SJCRH30 (cell line): ENCODE measurements at regions not wholly inside any gene's neighbourhood (a gene's known extent, or its start where the extent isn't known, plus 50 kb on each side); places are given as distances from the start of the nearest gene placed in this dataset.

Source experiments
- DNase-seq, 2 experiments: peaks; one replicate each; pipeline ENCODE4 v3.0.0-alpha.2; 2015 to 2020
- H3K27ac ChIP-seq: fragments of 250-450 bp; sonication (Bioruptor Pico); 2 replicates; pipeline ENCODE4 v1.5.1; 2020; ENCODE audit warnings: mild to moderate bottlenecking, moderate library complexity
- H3K27me3 ChIP-seq: fragments of 250-450 bp; sonication (Bioruptor Pico); 2 replicates; pipeline ENCODE4 v1.5.1; 2020; ENCODE audit warnings: mild to moderate bottlenecking, moderate library complexity
- H3K36me3 ChIP-seq: fragments of 250-450 bp; sonication (Bioruptor Pico); 2 replicates; pipeline ENCODE4 v1.5.1; 2020; ENCODE audit warnings: mild to moderate bottlenecking, moderate library complexity
- H3K4me1 ChIP-seq: fragments of 250-450 bp; sonication (Bioruptor Pico); 2 replicates; pipeline ENCODE4 v1.5.1; 2020; ENCODE audit warnings: mild to moderate bottlenecking, moderate library complexity
- H3K4me3 ChIP-seq: fragments of 250-450 bp; sonication (Bioruptor Pico); 2 replicates; pipeline ENCODE4 v1.5.1; 2020; ENCODE audit warnings: mild to moderate bottlenecking, moderate library complexity
- H3K9me3 ChIP-seq: fragments of 250-450 bp; sonication (Bioruptor Pico); replicated peaks from 2 replicates; pipeline ENCODE4 v1.5.1; 2020; ENCODE audit warnings: mild to moderate bottlenecking, moderate library complexity

DNA sequence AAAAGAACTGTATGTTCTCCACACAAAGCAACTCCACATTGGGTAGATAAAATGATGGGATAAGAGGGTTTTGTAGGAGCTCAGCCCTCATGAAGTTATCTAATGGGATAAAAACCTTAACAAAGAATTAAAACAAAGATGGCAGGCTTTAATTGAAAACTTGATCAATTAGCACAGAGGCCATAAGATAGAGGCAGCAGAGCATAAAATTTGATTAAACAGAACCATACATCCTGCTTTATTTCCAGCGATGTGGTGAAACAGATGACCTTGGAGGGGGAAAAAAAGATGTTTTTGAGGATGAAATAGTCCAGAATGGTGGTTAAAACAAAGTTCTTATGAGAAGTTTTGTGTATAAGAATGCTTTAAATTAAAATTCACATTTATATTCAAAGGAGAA lies 130.9 kb upstream of the ALCAM start:
- H3K4me3 ChIP-seq, result no peak overlapping the region
- H3K9me3 ChIP-seq, result no peaks in the 10 kb centered on the region
- H3K36me3 ChIP-seq, result no peaks in the 10 kb centered on the region
- H3K4me1 ChIP-seq, result no peaks in the 10 kb centered on the region
- no peak for DNase-seq
- no peak overlapping the region for H3K27ac ChIP-seq
- H3K27me3 ChIP-seq, result no peaks in the 10 kb centered on the region

DNA sequence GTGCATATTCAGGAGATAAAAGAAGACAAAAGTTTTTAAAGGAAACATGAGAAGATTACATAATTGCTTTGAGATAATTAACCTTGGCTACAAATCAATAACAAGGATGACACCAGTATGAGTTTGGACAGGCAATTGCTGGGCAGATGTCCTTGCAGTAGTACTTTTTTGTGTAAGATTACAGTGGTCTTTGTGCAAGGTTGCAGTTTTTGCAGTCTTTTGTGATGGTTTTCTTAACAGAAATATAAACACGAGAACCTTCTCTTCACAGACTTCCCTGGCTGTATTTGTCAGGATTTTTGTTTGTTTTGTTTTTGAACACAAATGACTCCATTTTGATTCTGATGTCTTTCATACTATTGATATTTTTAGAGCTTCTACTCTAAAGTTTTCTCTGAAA lies 128.3 kb upstream of the ALCAM start:
- no peaks in the 10 kb centered on the region for H3K36me3 ChIP-seq
- H3K27me3 ChIP-seq, result no peaks in the 10 kb centered on the region
- no peaks in the 10 kb centered on the region for H3K9me3 ChIP-seq
- DNase-seq, result no peak
- no peak overlapping the region for H3K27ac ChIP-seq
- no peak overlapping the region for H3K4me3 ChIP-seq
- H3K4me1 ChIP-seq, result no peaks in the 10 kb centered on the region

DNA sequence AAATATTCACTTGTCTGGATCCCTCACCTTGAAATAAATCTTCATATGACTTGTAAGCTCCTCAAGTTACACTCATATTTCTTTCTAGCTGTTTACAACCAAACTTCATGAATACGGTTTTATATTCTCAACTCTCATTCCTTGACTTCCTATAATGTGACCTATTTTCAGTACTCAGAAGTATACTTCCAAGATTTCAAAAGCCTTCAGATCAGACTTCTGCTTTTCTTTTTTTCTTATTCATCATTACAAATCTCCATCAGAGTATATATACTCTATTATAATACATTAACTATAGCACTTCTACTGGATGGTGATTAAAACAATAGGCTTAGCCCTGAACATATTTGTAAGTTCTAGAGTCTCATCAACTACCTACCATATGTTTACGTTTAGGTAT lies 123.6 kb upstream of the ALCAM start:
- DNase-seq, result no peak
- H3K4me3 ChIP-seq, result no peak overlapping the region
- no peaks in the 10 kb centered on the region for H3K4me1 ChIP-seq
- no peaks in the 10 kb centered on the region for H3K36me3 ChIP-seq
- no peak overlapping the region for H3K27ac ChIP-seq
- H3K9me3 ChIP-seq, result no peaks in the 10 kb centered on the region
- H3K27me3 ChIP-seq, result no peaks in the 10 kb centered on the region

DNA sequence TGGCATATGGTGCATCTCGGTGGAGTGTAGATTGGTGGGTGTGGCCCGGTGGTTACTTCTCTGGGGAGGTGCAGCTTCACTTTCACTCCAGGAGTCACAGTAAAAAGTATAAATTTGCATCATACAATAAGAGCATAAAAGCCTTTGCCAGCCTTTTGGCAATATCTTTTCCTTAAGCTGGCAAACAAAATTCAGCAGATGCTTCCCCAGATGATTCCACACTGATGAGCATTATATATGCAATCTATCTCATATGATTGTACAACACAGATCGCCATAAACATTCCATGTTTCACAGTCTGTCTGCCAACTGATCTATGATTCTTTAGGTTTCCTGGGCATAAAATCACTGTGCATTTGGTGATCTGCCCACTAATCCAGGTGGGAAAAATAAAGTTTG lies 120.2 kb upstream of the ALCAM start:
- Histone ChIP-seq H3K9me3 (no peaks in the 10 kb centered on the region), H3K27me3 (no peaks in the 10 kb centered on the region), H3K36me3 (no peaks in the 10 kb centered on the region), H3K27ac (no peak overlapping the region), H3K4me3 (no peak overlapping the region), H3K4me1 (no peaks in the 10 kb centered on the region)
- DNase-seq, result no peak

DNA sequence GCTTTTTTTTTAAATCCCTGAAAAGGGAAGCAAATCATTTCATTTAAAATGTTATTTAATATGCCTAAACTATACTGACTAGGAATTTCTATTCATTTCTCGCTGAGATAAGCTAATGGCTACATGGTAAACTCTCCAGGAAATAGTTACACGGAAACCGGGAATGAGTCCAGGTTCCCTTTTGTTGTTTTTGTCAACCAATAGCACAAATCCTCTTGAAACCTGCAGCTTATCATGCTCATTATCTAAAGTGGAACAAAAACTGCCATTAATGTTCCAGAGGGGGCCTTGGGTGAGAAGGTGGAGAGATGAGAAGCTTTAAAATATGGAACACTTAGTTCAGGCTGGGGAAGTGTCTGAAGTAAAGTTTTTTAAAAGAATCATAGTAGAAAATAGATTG lies 113.5 kb upstream of the ALCAM start:
- Histone ChIP-seq H3K4me3 (no peak overlapping the region), H3K36me3 (no peaks in the 10 kb centered on the region), H3K27ac (no peak overlapping the region), H3K9me3 (no peaks in the 10 kb centered on the region), H3K4me1 (no peaks in the 10 kb centered on the region), H3K27me3 (no peaks in the 10 kb centered on the region)
- no peak for DNase-seq

DNA sequence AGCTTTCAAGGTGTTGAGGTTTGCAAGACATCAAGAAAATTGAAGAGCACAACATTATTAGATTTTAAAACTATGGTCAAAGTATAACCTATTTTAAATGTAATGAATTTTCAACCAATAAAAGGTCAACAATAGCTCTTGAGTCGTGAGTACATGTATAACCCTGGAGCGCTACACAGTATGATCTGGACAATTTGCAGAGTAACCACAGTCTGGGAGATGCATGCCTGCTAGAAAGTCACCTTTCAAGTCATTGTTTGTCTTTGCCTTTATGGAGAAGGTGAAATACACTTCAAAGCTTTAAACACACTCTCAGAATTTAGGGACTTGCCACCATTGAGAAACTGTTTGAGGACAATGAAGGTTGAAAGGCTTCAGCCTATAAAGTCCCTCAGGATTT lies 112.6 kb upstream of the ALCAM start:
- Histone ChIP-seq H3K36me3 (no peaks in the 10 kb centered on the region), H3K27me3 (no peaks in the 10 kb centered on the region), H3K4me3 (no peak overlapping the region), H3K4me1 (no peaks in the 10 kb centered on the region), H3K9me3 (no peaks in the 10 kb centered on the region), H3K27ac (no peak overlapping the region)
- no peak for DNase-seq

DNA sequence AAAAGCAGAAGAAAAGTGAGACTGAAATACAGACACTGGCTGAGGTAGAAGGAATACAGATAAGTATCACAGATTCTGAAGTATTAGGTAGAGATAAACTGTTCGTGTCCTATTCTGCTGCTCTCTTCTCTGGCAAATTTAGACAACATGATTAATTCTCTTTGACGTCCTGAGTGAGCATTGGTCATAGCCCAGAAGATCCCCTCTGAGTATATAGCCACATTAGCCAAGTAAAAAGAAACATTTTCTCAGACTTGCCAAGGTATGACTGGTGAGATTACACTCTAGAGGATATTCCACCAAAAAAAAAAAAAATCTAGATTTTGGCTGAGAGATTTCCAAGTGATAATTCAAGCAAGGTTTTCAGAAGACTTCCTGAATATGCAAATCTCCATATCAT lies 111.4 kb upstream of the ALCAM start:
- DNase-seq, result no peak
- Histone ChIP-seq H3K27ac (no peak overlapping the region), H3K4me1 (no peaks in the 10 kb centered on the region), H3K36me3 (no peaks in the 10 kb centered on the region), H3K27me3 (no peaks in the 10 kb centered on the region), H3K4me3 (no peak overlapping the region), H3K9me3 (no peaks in the 10 kb centered on the region)

DNA sequence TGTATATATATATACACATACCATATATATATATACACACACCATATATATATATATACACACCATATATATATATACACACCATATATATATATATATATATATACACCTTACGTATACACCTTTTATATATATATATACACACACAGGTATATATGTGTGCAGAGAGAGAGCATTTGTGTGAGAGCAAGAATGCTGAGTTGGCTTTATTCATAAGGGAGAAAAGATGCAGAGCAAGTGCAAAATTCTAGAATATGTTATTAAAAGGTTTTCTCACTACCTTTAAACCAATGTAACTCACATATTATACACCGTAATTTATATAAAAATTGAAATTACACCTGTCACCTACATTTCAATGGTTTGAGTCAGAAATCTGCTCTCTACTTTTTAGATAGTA lies 107.2 kb upstream of the ALCAM start:
- DNase-seq, result no peak

DNA sequence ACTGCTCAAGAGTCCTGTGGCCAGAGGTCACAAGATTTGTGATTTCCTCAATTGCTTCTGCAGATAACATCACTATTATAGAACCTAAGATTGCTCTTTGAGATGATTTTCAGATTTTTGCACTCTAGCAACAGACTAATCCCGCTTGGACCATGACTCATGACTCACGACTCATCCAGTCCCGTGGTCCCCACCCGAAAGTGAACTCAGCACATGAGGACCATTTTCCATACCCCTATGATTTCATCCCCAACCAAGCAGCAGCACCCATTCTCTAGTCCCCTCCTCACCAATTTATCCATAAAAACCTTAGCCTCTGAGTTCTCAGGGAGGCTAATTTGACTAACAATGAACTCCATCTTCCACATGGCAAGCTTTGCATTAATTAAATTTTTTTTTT lies 106.3 kb upstream of the ALCAM start:
- Histone ChIP-seq H3K27me3 (no peaks in the 10 kb centered on the region), H3K4me1 (no peaks in the 10 kb centered on the region), H3K4me3 (no peak overlapping the region), H3K27ac (no peak overlapping the region), H3K36me3 (no peaks in the 10 kb centered on the region), H3K9me3 (no peaks in the 10 kb centered on the region)
- DNase-seq, result no peak

More for the DNA sequence above, 107.2 kb upstream of the ALCAM start:
- Histone ChIP-seq H3K4me1 (no peaks in the 10 kb centered on the region), H3K27ac (no peak overlapping the region), H3K9me3 (no peaks in the 10 kb centered on the region), H3K4me3 (no peak overlapping the region), H3K36me3 (no peaks in the 10 kb centered on the region), H3K27me3 (no peaks in the 10 kb centered on the region)

DNA sequence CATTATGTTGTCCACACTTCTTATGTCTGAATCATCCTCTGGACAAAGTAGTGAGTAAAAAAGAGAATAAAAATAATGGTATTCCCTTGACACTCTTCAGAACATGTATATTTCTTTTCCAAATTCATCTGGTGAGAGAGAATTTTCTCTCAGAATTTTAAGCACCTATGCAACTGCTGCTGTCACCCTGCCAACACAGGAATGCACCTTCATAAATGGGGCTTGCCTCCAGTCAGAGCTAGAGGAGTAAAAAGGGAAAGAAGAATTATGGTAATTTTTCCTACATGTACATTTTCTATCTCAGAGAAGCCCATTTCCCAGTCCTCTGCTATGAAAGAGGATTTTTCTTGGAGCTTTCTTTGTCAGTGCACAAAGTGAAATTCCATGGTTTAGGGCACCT lies 92.2 kb upstream of the ALCAM start:
- Histone ChIP-seq H3K27me3 (no peaks in the 10 kb centered on the region), H3K4me1 (no peaks in the 10 kb centered on the region), H3K36me3 (no peaks in the 10 kb centered on the region), H3K4me3 (no peak overlapping the region), H3K9me3 (no peaks in the 10 kb centered on the region), H3K27ac (no peak overlapping the region)
- DNase-seq, result no peak

DNA sequence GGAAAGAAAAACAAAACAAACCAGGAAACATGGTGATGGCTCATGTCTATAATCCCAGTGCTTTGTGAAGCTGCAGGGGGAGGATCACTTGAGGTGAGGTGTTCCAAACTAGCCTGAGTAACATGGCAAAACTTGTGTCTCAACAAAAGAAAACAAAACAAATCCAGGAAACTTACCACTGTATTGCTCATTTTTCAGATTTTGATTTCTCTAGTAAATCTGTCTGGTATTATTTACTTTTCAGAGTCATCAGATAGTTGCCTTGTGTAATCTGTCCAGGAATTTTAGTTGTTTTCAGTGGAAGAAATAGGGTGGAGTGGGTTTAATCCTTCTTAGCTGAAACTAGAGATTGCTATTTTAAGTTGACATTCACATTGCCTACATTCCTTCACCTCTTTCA lies 91.8 kb upstream of the ALCAM start:
- Histone ChIP-seq H3K27ac (no peak overlapping the region), H3K4me3 (no peak overlapping the region), H3K27me3 (no peaks in the 10 kb centered on the region), H3K36me3 (no peaks in the 10 kb centered on the region), H3K9me3 (no peaks in the 10 kb centered on the region), H3K4me1 (no peaks in the 10 kb centered on the region)
- DNase-seq, result no peak

DNA sequence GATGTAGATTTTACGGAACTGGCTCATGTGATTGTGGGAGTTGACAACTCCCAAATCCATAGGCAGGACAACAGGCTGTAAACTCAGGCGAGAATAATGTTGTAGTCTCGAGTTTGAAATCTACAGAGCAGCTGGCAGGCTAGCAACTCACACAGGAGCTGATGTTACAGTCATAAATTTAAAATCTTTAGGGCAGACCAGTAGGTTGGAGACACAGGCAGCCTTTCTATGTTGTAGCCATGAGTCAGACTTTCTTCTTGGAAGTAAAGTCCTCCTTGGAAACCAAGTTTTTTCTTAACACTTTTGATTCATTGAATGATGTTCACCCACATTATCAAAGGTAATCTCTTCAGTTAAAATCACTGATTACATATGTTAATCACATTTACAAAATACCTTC lies 89.1 kb upstream of the ALCAM start:
- Histone ChIP-seq H3K9me3 (no peaks in the 10 kb centered on the region), H3K27ac (no peak overlapping the region), H3K4me3 (no peak overlapping the region), H3K27me3 (no peaks in the 10 kb centered on the region), H3K36me3 (no peaks in the 10 kb centered on the region), H3K4me1 (no peaks in the 10 kb centered on the region)
- DNase-seq, result no peak

DNA sequence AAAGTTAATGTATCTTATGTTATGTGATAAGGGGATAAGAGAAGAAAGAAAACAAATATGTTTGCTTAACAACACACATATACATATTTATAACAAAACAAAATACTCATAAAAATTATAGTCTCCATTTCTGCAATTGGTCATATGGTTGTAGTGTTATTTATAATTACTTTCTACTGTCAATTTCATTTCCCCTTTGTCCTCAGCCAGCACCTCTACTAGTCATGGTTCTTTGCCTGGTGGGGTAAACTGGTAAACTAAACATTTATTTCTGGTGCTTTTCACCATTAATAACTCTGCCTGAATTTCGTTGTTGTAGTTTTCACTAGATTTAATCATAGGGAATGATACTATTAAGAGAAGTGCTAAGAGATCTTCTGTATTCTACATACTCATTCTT lies 88.0 kb upstream of the ALCAM start:
- no peaks in the 10 kb centered on the region for H3K36me3 ChIP-seq
- H3K4me1 ChIP-seq, result no peaks in the 10 kb centered on the region
- no peak overlapping the region for H3K4me3 ChIP-seq
- H3K27ac ChIP-seq, result no peak overlapping the region
- no peaks in the 10 kb centered on the region for H3K27me3 ChIP-seq
- H3K9me3 ChIP-seq, result no peaks in the 10 kb centered on the region
- no peak for DNase-seq

DNA sequence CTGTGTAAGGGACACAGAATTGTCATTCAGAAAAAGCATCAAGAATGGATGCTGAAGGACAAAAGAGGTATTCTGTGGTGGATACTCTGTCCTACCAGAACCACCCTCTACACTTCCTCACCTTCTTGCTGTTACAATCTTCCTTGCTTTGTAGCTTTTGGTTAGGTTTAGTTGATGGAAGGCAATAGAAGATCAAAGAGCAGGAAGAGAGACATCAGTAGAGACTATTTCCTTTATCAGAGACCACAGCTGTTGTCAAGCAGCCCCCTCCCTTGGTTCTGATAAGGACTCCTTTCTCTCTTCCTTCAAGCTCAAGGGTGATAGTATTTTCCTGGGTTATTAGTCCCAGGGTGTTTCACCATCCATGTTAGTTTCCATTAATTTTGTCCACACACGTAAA lies 84.7 kb upstream of the ALCAM start:
- H3K9me3 ChIP-seq, result no peaks in the 10 kb centered on the region
- H3K27ac ChIP-seq, result no peak overlapping the region
- no peak overlapping the region for H3K4me3 ChIP-seq
- no peaks in the 10 kb centered on the region for H3K4me1 ChIP-seq
- no peak for DNase-seq
- H3K36me3 ChIP-seq, result no peaks in the 10 kb centered on the region
- H3K27me3 ChIP-seq, result no peaks in the 10 kb centered on the region

DNA sequence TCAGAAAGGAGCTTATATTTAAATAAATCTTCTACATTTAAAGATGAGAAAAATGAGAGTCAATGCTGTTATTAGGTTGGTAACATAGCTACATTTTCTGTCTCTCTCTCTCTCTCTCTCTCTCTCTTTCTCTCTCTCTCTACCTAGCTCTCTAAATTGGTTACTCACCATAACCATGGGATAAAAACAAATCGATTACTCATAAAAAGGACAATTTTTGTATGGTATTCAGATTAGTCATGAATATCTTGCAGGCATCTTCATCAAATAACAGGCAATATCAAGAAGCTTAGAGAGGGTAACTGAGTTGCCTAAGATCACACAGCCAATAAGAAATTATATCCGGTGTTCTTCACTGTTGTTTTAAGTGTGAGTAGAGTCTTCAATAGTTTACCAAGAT lies 81.8 kb upstream of the ALCAM start:
- DNase-seq, result no peak
- no peak overlapping the region for H3K27ac ChIP-seq
- H3K27me3 ChIP-seq, result no peaks in the 10 kb centered on the region
- H3K4me3 ChIP-seq, result no peak overlapping the region
- H3K36me3 ChIP-seq, result no peaks in the 10 kb centered on the region
- no peaks in the 10 kb centered on the region for H3K4me1 ChIP-seq
- H3K9me3 ChIP-seq, result no peaks in the 10 kb centered on the region

DNA sequence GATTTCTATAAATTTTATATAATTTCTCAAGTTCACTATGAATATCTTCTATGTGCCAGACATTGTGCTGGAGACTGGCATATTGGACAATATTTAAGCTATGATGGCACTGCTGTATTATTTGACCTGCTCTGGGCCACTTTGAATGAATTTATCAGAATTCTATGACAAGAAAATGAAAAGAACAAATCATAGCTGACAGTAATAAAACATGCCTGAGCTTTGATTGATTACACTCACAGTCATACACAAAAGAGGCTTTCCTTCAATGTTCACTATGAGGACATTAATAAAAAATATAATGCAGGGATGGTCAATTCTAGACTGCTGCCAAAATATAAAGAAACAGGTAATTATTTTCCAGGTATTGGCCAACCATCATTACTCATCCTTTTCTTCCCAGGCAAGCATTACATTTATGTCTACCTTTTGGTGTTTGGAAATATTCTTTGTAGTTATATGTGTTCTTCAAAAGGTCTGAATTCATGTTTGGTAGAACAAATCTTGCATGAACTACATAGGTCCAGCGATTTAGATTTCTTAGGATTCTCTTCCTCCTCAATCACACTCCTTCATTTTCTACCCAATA lies 81.0 kb upstream of the ALCAM start:
- DNase-seq, result no peak
- Histone ChIP-seq H3K27me3 (no peaks in the 10 kb centered on the region), H3K36me3 (no peaks in the 10 kb centered on the region), H3K27ac (no peak overlapping the region), H3K4me1 (no peaks in the 10 kb centered on the region), H3K9me3 (no peaks in the 10 kb centered on the region), H3K4me3 (no peak overlapping the region)

DNA sequence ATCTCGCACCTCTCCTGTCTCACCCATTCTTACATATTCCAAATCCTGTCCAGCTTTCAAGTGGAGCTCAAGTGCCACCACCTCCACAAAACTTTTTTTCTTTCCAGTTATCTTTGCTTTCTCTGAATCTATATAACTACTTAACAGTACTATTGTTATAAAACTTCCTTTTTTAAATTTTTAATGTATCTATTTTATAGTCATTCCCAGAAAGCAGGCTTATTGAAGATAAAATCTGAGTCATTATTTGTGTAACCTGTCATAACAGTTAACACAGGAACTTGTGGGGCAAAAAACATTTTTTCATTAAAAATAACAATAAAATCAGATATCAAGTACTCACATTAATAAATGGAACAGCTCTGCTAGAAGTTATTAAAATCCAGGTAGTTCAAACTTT lies 73.3 kb upstream of the ALCAM start:
- Histone ChIP-seq H3K4me1 (no peaks in the 10 kb centered on the region), H3K4me3 (no peak overlapping the region), H3K27ac (no peak overlapping the region), H3K27me3 (no peaks in the 10 kb centered on the region), H3K36me3 (no peaks in the 10 kb centered on the region), H3K9me3 (no peaks in the 10 kb centered on the region)
- no peak for DNase-seq
